Tibial artery (tissue), 4 donors: ENCODE measurements at regions not wholly inside any gene's neighbourhood (a gene's known extent, or its start where the extent isn't known, plus 50 kb on each side); places are given as distances from the start of the nearest gene placed in this dataset.
"Not testable (repeated sequence)": the region's sequence is repeated elsewhere in the genome, so short reads cannot be mapped to it uniquely, and the experiment has no call there.

Experiments used
- DNase-seq, 2 donors: peaks; one replicate each; pipeline ENCODE4 v3.0.0-alpha.2; 2019
- H3K27ac ChIP-seq, 2 donors: fragments of 200-600 bp; sonication (generic) in 1 of 2; 1 replicate in 1 of 2; 2 replicates in 1 of 2; pipeline ENCODE4 v1.5.1; 2018 to 2019; ENCODE audit warnings: mild to moderate bottlenecking in 1 of 2
- H3K27me3 ChIP-seq, 2 donors: fragments of 200-600 bp; sonication (generic) in 1 of 2; one replicate each; pipeline versions ENCODE4 v1.5.1 to v1.6.0; 2016 to 2019
- H3K36me3 ChIP-seq, 3 donors: fragments of 200-600 bp; sonication (generic) in 2 of 3; one replicate each; pipeline ENCODE4 v1.5.1; 2016 to 2019; ENCODE audit warnings: mild to moderate bottlenecking in 2 of 3
- H3K4me1 ChIP-seq, 4 donors: fragments of 200-600 bp; sonication (generic) in 2 of 4; 1 replicate in 3 of 4; 2 replicates in 1 of 4; pipeline ENCODE4 v1.5.1; 2016 to 2019
- H3K4me3 ChIP-seq, 2 donors: fragments of 200-600 bp; sonication (generic) in 1 of 2; 1 replicate in 1 of 2; 2 replicates in 1 of 2; pipeline ENCODE4 v1.5.1; 2018 to 2019; ENCODE audit warnings: mild to moderate bottlenecking in 2 of 2
- H3K9me3 ChIP-seq, 3 donors: fragments of 200-600 bp; sonication (generic) in 1 of 3; one replicate each; pipeline ENCODE4 v1.5.1; 2016 to 2019
- intact Hi-C: fragments of 100-400 bp; cut with DNase I; formaldehyde crosslinking; loops from one replicate; pipeline ENCODE4 v1.15.0; 2023; ENCODE audit warnings: low total_unique reads
- TF ChIP-seq, protein P1 (sequence below), 2 experiments: fragments of 200-600 bp in 1 of 2; fragments of 450-650 bp in 1 of 2; IDR thresholded peaks; one replicate each; pipeline ENCODE4 v1.5.1; 2017 to 2019; ENCODE audit warnings: antibody characterized with exemption in 2 of 2, mild to moderate bottlenecking in 1 of 2, moderate library complexity in 1 of 2

DNA sequence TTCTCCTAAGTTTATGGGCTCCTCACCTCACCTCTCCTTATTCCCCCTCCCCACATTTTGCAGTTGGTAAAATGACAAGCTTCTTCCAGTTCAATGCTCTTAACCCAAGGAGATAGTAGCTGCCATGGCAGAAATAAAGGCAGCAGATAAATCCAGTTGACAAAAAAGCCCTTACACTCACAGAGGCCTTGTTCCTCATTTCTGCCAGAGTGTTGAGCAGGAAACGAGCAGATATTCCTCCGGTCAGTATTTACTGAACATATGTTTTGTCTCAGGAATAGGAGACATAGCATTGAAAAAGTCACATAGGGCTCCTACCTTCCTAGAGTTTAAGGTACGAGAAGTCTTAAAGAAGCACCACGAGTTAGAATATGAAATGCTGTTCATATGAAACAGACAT lies 493.7 kb upstream of the TNP1 start:
- Histone ChIP-seq H3K4me1 (peaks cover 0 to 54% (median 40%) of the 10 kb centered on the region in 4 donors), H3K27me3 (no peaks in the 10 kb centered on the region), H3K27ac (peak overlapping the region in 1 of 2 donors; percentile 78), H3K4me3 (no peak overlapping the region), H3K9me3 (no peaks in the 10 kb centered on the region), H3K36me3 (no peaks in the 10 kb centered on the region)
- intact Hi-C loops, result no loop called here
- DNase-seq, result no peak
- TF ChIP-seq, protein P1, sequence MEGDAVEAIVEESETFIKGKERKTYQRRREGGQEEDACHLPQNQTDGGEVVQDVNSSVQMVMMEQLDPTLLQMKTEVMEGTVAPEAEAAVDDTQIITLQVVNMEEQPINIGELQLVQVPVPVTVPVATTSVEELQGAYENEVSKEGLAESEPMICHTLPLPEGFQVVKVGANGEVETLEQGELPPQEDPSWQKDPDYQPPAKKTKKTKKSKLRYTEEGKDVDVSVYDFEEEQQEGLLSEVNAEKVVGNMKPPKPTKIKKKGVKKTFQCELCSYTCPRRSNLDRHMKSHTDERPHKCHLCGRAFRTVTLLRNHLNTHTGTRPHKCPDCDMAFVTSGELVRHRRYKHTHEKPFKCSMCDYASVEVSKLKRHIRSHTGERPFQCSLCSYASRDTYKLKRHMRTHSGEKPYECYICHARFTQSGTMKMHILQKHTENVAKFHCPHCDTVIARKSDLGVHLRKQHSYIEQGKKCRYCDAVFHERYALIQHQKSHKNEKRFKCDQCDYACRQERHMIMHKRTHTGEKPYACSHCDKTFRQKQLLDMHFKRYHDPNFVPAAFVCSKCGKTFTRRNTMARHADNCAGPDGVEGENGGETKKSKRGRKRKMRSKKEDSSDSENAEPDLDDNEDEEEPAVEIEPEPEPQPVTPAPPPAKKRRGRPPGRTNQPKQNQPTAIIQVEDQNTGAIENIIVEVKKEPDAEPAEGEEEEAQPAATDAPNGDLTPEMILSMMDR (IDR thresholded peaks at IDR 0.05), result no peak

DNA sequence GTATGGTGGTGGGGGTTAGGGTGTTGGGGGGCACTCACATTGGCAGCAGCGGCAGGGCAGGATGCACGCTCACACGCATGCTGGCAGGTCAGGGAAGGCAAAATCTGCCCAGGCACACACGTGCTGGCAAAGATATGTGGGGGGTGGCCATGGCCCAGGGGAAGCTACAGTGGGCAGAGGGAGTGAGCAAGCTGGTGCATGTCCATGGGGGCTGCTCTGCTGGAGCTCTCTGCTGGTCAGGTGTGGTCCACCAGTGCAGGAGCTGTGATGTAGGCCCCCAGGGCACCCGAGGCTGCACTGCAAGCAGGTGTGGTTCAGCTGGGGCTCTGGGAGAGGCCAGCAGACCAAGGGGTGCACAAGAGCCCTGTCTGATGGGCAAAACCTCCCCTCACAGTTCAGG lies 491.5 kb upstream of the TNP1 start:
- H3K9me3 ChIP-seq, result no peaks in the 10 kb centered on the region
- TF ChIP-seq, protein P1 (IDR thresholded peaks at IDR 0.05), result no peak
- intact Hi-C loops, result no loop called here
- H3K36me3 ChIP-seq, result no peaks in the 10 kb centered on the region
- no peak overlapping the region for H3K4me3 ChIP-seq
- H3K27ac ChIP-seq, result no peak overlapping the region
- H3K27me3 ChIP-seq, result no peaks in the 10 kb centered on the region
- peaks cover 0 to 32% (median 20%) of the 10 kb centered on the region in 4 donors for H3K4me1 ChIP-seq
- no peak for DNase-seq

DNA sequence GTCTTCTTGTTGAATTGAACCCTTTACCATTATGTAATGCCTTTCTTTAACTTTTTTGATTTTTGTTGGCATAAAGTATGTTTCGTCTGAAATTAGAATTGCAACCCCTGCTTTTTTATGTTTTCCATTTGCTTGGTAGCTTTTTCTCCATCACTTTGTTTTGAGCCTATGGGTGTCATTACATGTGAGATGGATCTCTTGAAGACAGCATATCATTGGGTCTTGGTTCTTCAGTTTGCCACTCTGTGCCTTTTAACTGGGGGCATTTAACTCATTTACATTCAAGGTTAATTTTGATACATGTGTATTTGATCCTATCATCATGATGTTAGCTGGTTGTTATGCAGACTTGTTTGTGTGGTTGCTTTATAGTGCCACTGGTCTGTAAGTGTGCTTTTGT lies 489.4 kb upstream of the TNP1 start:
- no peaks in the 10 kb centered on the region for H3K36me3 ChIP-seq
- TF ChIP-seq, protein P1 (IDR thresholded peaks at IDR 0.05), result no peak
- intact Hi-C loops, result no loop called here
- no peak overlapping the region for H3K4me3 ChIP-seq
- DNase-seq, result no peak
- H3K4me1 ChIP-seq, result peaks cover 0 to 10% (median 3%) of the 10 kb centered on the region in 4 donors
- H3K27ac ChIP-seq, result no peak overlapping the region
- no peaks in the 10 kb centered on the region for H3K9me3 ChIP-seq
- H3K27me3 ChIP-seq, result no peaks in the 10 kb centered on the region

DNA sequence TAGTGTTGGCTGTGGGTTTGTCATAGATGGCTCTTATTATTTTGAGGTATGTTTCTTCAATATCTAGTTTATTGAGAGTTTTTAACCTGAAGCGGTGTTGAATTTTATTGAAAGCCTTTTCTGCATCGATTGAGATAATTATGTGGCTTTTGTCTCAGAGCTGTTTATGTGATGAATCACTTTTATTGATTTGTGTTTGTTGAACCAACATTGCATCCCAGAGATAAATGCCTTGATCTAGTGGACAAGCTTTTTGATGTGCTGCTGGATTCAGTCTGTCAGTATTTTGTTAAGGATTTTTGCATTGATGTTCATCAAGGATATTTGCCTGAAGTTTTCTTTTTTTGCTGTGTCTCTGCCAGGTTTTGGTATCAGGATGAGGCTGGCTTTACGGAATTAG lies 487.8 kb upstream of the TNP1 start:
- H3K9me3 ChIP-seq, H3K27ac ChIP-seq, H3K27me3 ChIP-seq, intact Hi-C loops, H3K36me3 ChIP-seq, DNase-seq, H3K4me3 ChIP-seq, H3K4me1 ChIP-seq: not testable (repeated sequence)

DNA sequence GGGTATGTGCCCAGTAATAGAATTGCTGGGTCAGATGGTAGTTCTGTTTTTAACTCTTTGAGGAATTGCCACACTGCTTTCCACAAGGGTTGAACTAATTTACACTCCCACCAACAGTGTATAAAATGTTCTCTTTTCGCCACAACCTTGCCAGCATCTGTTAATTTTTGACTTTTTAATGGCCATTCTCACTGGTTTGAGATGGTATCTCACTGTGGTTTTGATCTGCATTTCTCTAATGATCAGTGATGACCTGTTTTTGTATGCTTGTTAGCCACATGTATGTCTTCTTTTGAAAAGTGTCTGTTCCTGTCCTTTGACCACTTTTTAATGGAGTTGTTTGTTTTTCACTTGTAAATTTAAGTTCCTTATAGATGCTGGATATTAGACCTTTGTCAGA lies 486.2 kb upstream of the TNP1 start:
- intact Hi-C loops, H3K27me3 ChIP-seq, H3K27ac ChIP-seq, DNase-seq, H3K4me1 ChIP-seq, H3K36me3 ChIP-seq, H3K4me3 ChIP-seq, H3K9me3 ChIP-seq: not testable (repeated sequence)

DNA sequence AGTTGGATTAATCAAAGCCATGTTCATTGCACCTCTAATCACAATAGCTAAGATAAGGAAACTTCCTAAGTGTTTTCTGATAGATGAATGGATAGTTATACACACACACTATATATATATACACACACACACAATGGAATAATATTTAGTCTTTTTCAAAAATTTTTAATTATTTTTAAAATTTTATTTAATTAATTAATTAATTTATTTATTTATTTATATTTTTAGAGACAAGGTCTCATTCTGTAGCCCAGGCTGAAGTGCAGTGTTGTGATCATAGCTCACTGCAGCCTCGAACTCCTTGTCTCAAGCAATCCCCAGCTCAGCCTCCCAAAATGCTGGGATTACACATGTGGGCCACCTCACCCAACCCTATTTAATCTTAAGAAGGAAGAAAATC lies 481.0 kb upstream of the TNP1 start:
- no peak for DNase-seq
- Histone ChIP-seq H3K9me3 (no peaks in the 10 kb centered on the region), H3K27me3 (no peaks in the 10 kb centered on the region), H3K36me3 (no peaks in the 10 kb centered on the region), H3K27ac (no peak overlapping the region), H3K4me3 (no peak overlapping the region), H3K4me1 (no peaks in the 10 kb centered on the region)
- intact Hi-C loops, result no loop called here
- TF ChIP-seq, protein P1 (IDR thresholded peaks at IDR 0.05), result no peak

DNA sequence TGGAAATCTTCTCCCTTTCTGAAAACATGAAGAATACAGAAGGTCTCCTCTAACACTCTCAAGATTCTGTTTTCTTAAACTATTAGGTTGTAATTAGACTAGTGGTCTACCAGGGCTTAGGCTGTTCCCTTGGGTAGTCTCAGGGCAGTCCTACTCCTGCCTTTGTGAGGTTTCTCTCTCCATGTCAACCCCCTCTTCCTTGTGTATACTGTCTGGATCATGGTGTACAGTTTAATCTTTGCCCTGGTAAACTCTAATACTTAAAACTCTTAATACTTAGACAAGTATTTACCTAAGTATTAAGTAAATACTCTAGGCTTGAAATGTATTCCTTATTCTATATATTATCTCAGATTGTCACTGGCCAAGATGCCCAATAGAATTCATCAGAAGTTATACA lies 480.3 kb upstream of the TNP1 start:
- no peak for DNase-seq
- Histone ChIP-seq H3K9me3 (no peaks in the 10 kb centered on the region), H3K36me3 (no peaks in the 10 kb centered on the region), H3K27ac (no peak overlapping the region), H3K27me3 (no peaks in the 10 kb centered on the region), H3K4me1 (no peaks in the 10 kb centered on the region), H3K4me3 (no peak overlapping the region)
- TF ChIP-seq, protein P1 (IDR thresholded peaks at IDR 0.05), result no peak
- intact Hi-C loops, result no loop called here
